SK-N-SH (cell line): ENCODE measurements at regions not wholly inside any gene's neighbourhood (a gene's known extent, or its start where the extent isn't known, plus 50 kb on each side); places are given as distances from the start of the nearest gene placed in this dataset.

Experiments
- EZH2phosphoT487 ChIP-seq: fragments of 200-600 bp; sonication (generic); IDR thresholded peaks from 2 replicates; pipeline ENCODE4 v1.6.1; 2017; ENCODE audit warnings: low read depth, mixed run types, mild to moderate bottlenecking, antibody characterized with exemption, moderate library complexity, borderline replicate concordance
- FOXJ3 ChIP-seq: sonication (generic); formaldehyde crosslinking; IDR thresholded peaks from 2 replicates; pipeline ENCODE4 v1.5.1; 2020; ENCODE audit warnings: mild to moderate bottlenecking, missing genetic modification reagents
- MXI1 ChIP-seq: IDR thresholded peaks from 2 replicates; pipeline ENCODE4 v1.6.1; 2012; ENCODE audit warnings: mild to moderate bottlenecking, low read depth, low read length, improper control_type of control experiment
- NFIC ChIP-seq: IDR thresholded peaks from 2 replicates; pipeline ENCODE4 v1.4.0; 2012; ENCODE audit warnings: borderline replicate concordance
- NRF1 ChIP-seq: IDR thresholded peaks from 2 replicates; pipeline ENCODE4 v1.6.1; 2012; ENCODE audit warnings: low read depth, mild to moderate bottlenecking, low read length
- RCOR1 ChIP-seq: fragments of 150-350 bp; IDR thresholded peaks from 2 replicates; pipeline ENCODE4 v1.6.1; 2017; ENCODE audit warnings: antibody characterized with exemption, low read length
- RXRA ChIP-seq: IDR thresholded peaks from 2 replicates; pipeline ENCODE4 v1.4.0; 2012; ENCODE audit warnings: low read depth, mild to moderate bottlenecking, borderline replicate concordance
- SIN3A ChIP-seq: IDR thresholded peaks from 2 replicates; pipeline ENCODE4 v1.6.1; 2012; ENCODE audit warnings: low read depth, mild to moderate bottlenecking, low read length, moderate library complexity, borderline replicate concordance
- SMC3 ChIP-seq: IDR thresholded peaks from 2 replicates; pipeline ENCODE4 v1.6.1; 2012; ENCODE audit warnings: low read depth, low read length, improper control_type of control experiment
- TAF1 ChIP-seq: IDR thresholded peaks from 2 replicates; pipeline ENCODE4 v1.6.1; 2012; ENCODE audit warnings: low read depth, mild to moderate bottlenecking, low read length, moderate library complexity, borderline replicate concordance
- TEAD4 ChIP-seq: IDR thresholded peaks from 2 replicates; pipeline ENCODE4 v1.4.0; 2012; ENCODE audit warnings: mild to moderate bottlenecking, borderline replicate concordance; ENCODE audit not compliant: insufficient read depth
- YY1 ChIP-seq: IDR thresholded peaks from 2 replicates; pipeline ENCODE4 v1.4.0; 2012; ENCODE audit warnings: low read depth, mild to moderate bottlenecking
- TF ChIP-seq, protein P1 (sequence below): fragments of 150-350 bp; IDR thresholded peaks from 2 replicates; pipeline ENCODE4 v1.6.1; 2017; ENCODE audit warnings: antibody characterized with exemption, low read length, low read depth, borderline replicate concordance
- TF ChIP-seq, protein P2 (sequence below): IDR thresholded peaks from 2 replicates; pipeline ENCODE4 v1.4.0; 2012; ENCODE audit warnings: low read depth, borderline replicate concordance
- TF ChIP-seq, protein P3 (sequence below): IDR thresholded peaks from 2 replicates; pipeline ENCODE4 v1.4.0; 2012; ENCODE audit warnings: low read depth, borderline replicate concordance
- TF ChIP-seq, protein P4 (sequence below): IDR thresholded peaks from 2 replicates; pipeline ENCODE4 v1.4.0; 2012; ENCODE audit warnings: low read depth
- TF ChIP-seq, protein P5 (sequence below): IDR thresholded peaks from 2 replicates; pipeline ENCODE4 v1.6.1; 2012; ENCODE audit warnings: mild to moderate bottlenecking, low read depth, low read length, moderate library complexity

DNA sequence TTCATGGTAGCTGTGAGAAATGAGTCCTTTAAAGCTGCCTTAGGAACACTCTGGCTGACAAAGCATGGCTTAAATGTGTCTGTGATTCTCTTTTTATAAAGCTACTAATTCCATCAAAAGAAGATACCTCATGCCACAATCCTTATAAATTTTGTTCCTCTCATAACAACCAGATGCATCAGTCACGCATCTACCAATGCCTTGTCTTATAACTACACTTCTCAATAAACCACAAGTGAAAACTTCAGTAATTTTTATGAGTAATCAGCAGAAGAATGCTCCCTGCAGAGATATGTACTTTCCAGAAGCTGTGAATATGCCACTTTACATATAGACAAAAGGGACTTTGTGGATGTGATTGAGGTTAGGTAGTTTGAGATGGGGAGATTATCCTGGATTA is 147.8 kb downstream of the SUCLA2 start (continued):
- TF ChIP-seq, protein P1, sequence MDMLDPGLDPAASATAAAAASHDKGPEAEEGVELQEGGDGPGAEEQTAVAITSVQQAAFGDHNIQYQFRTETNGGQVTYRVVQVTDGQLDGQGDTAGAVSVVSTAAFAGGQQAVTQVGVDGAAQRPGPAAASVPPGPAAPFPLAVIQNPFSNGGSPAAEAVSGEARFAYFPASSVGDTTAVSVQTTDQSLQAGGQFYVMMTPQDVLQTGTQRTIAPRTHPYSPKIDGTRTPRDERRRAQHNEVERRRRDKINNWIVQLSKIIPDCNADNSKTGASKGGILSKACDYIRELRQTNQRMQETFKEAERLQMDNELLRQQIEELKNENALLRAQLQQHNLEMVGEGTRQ: no peak
- TF ChIP-seq TEAD4 (peak; percentile 32; the same call in 1 of the 2 replicates), TAF1 (no peak), SMC3 (no peak), NFIC (no peak; the same call in 1 of the 2 replicates), YY1 (no peak), NRF1 (no peak), EZH2phosphoT487 (no peak), SIN3A (no peak), RCOR1 (no peak), FOXJ3 (CRISPR knock-in tag) (no peak), MXI1 (no peak), RXRA (no peak)
- TF ChIP-seq, protein P2, sequence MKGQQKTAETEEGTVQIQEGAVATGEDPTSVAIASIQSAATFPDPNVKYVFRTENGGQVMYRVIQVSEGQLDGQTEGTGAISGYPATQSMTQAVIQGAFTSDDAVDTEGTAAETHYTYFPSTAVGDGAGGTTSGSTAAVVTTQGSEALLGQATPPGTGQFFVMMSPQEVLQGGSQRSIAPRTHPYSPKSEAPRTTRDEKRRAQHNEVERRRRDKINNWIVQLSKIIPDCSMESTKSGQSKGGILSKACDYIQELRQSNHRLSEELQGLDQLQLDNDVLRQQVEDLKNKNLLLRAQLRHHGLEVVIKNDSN: no peak
- TF ChIP-seq, protein P3, sequence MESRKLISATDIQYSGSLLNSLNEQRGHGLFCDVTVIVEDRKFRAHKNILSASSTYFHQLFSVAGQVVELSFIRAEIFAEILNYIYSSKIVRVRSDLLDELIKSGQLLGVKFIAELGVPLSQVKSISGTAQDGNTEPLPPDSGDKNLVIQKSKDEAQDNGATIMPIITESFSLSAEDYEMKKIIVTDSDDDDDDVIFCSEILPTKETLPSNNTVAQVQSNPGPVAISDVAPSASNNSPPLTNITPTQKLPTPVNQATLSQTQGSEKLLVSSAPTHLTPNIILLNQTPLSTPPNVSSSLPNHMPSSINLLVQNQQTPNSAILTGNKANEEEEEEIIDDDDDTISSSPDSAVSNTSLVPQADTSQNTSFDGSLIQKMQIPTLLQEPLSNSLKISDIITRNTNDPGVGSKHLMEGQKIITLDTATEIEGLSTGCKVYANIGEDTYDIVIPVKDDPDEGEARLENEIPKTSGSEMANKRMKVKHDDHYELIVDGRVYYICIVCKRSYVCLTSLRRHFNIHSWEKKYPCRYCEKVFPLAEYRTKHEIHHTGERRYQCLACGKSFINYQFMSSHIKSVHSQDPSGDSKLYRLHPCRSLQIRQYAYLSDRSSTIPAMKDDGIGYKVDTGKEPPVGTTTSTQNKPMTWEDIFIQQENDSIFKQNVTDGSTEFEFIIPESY: no peak
- TF ChIP-seq, protein P4, sequence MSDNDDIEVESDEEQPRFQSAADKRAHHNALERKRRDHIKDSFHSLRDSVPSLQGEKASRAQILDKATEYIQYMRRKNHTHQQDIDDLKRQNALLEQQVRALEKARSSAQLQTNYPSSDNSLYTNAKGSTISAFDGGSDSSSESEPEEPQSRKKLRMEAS: no peak
- TF ChIP-seq, protein P5, sequence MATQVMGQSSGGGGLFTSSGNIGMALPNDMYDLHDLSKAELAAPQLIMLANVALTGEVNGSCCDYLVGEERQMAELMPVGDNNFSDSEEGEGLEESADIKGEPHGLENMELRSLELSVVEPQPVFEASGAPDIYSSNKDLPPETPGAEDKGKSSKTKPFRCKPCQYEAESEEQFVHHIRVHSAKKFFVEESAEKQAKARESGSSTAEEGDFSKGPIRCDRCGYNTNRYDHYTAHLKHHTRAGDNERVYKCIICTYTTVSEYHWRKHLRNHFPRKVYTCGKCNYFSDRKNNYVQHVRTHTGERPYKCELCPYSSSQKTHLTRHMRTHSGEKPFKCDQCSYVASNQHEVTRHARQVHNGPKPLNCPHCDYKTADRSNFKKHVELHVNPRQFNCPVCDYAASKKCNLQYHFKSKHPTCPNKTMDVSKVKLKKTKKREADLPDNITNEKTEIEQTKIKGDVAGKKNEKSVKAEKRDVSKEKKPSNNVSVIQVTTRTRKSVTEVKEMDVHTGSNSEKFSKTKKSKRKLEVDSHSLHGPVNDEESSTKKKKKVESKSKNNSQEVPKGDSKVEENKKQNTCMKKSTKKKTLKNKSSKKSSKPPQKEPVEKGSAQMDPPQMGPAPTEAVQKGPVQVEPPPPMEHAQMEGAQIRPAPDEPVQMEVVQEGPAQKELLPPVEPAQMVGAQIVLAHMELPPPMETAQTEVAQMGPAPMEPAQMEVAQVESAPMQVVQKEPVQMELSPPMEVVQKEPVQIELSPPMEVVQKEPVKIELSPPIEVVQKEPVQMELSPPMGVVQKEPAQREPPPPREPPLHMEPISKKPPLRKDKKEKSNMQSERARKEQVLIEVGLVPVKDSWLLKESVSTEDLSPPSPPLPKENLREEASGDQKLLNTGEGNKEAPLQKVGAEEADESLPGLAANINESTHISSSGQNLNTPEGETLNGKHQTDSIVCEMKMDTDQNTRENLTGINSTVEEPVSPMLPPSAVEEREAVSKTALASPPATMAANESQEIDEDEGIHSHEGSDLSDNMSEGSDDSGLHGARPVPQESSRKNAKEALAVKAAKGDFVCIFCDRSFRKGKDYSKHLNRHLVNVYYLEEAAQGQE: no peak
